IMR-90 (cell line): ENCODE measurements at regions not wholly inside any gene's neighbourhood (a gene's known extent, or its start where the extent isn't known, plus 50 kb on each side); places are given as distances from the start of the nearest gene placed in this dataset.

ENCODE experiments used
- CEBPB ChIP-seq: IDR thresholded peaks from 2 replicates; pipeline ENCODE4 v1.6.1; 2012; ENCODE audit warnings: low read depth, low read length, improper control_type of control experiment
- CTCF ChIP-seq: conservative IDR thresholded peaks from 2 replicates; pipeline ENCODE4 v1.5.1; 2012; ENCODE audit warnings: mild to moderate bottlenecking, low read depth, low read length, improper control_type of control experiment
- POLR2A ChIP-seq: IDR thresholded peaks from 2 replicates; pipeline ENCODE4 v1.6.1; 2012; ENCODE audit warnings: mild to moderate bottlenecking, low read depth, low read length
- RCOR1 ChIP-seq: IDR thresholded peaks from 2 replicates; pipeline ENCODE4 v1.6.1; 2012; ENCODE audit warnings: mild to moderate bottlenecking, low read length, improper control_type of control experiment; ENCODE audit not compliant: insufficient replicate concordance
- RFX5 ChIP-seq: IDR thresholded peaks from 2 replicates; pipeline ENCODE4 v1.8.0; 2012; ENCODE audit warnings: low read depth, mild to moderate bottlenecking, low read length, moderate library complexity

- TF ChIP-seq CTCF (no peak), RFX5 (no peak), CEBPB (no peak), RCOR1 (no peak), POLR2A (no peak)
Observed at GRCh38 chr3:117744935-117745334, 1035.4 kb downstream of the TUSC7 start.
